Inferior parietal cortex (tissue), 1 donor: ENCODE measurements at regions not wholly inside any gene's neighbourhood (a gene's known extent, or its start where the extent isn't known, plus 50 kb on each side); places are given as distances from the start of the nearest gene placed in this dataset.

Source experiments
- DNase-seq: peaks from one replicate; pipeline ENCODE4 v3.0.0-alpha.2; 2016; ENCODE audit errors: extremely low spot score

DNA sequence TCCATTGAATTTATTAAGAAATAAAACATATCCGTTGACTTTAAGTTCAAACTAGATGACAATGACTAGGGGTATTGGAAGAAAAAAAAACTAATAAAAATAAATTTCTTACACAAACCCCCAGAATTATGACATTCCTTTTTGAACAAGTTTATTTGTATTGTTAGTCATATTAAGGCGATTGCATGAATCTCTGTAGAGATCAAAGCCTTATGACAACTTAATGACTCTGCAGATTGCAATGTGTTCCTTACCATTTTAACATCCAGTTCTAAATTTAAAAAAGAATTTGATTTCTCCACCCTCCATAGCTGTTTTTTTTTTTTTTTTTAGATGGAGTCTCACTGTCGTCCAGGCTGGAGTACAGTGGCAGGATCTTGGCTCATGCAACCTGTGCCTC, 189.8 kb upstream of the CEP162 start:
- DNase-seq, result no peak

GRCh38 chr6:84416043-84416657, 188.7 kb upstream of the CEP162 start:
- DNase-seq, result no peak

DNA sequence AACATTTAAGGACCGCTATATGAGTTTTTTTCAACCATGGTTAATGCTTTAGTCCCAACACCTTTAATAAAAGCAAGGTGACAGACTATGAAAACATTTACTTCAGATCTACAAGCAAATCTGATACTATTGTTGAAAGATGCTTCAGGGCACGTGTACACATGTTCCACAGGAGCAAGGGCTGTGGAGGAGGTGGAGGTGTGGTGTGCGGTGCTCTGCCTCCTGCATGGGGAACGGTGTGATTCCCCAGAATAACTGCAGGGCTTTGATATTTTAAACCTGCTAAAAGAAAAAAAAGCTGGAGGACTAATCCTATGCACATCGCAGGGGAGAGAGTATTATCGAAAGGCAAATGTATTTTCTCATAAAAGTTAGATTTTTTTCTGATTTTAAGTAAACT, 188.1 kb upstream of the CEP162 start:
- DNase-seq, result no peak

DNA sequence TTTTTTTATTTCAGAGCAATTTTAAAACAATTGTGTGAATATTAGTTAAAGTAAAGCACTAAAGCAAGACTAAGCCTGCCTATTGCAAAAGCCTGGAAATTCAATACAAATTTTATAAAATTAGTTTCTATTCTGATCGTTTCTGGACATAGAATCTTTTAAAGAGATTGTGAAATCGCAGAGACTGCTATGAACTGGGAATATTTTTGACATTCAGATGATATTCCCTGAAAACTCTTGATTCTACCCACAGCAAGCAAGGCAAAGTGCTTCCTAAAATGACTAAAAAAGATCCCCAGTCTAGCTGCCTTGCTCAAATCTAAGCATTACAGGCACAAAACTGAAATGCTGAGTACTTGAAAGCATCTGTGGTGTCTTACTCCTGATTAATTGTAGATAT, 187.6 kb upstream of the CEP162 start:
- no peak for DNase-seq

GRCh38 chr6:84414531-84414930, 187.1 kb upstream of the CEP162 start:
- DNase-seq, result no peak

DNA sequence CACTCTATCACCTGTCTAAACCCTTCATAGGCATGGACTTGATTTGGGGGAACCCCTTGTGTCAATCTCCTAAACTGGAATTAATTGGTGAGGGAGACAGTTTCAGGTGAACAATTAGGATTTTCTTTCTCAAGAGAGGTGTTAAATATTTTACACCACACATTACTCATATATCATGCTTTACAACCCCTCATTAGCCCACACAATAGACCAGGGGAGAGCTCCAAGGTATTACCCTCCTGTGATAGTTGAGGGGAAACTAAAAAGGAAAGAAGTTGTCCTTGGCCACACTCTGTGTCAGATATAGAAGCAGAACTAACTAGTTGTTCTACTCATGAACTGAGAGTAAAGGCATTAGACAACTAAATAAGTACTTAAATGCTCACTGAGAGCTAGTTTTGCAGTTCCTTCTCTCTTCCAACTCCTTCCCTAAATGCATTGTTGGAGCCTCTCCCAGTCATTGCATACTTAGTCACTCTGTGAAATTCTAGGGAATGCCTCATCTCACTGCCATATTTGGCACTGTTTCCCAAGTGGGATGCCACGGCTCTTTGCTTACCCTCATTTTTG, 183.7 kb upstream of the CEP162 start:
- no peak for DNase-seq

DNA sequence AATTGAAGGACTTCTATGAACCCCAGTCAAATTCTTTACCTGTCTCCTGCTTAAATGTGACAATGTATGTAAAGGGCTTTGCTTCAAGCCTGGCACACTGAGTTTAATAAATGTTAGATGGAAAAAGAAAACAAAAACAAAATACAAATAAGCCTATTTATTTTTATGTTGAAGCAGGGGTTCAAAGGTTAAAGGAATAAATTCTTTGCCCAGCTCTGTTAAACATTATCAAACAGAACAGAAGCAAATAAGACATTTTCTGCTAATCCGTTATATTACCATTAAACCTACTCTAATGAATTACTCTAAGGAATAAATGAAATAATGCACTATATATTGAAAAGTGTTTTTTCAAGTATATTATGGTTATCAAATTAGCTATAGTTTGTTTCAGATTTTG, 182.5 kb upstream of the CEP162 start:
- DNase-seq, result no peak

DNA sequence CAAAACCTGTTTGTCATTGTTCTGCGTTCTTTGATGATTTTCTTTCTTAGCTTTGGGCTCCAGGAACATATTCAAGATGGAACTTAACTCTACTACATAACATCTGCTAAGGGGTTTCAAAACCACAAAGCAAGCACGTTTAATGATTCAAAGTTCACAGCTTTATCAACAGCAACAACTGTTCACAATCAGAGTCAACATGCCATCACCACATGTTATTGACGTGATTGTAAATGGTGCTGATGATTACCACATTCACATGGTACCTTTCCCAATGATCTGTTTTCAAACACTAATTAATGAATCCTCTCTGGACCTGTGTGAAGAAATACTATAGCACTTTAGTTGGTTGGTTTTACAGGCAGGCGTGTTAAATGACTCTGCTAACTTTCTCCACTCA, 180.6 kb upstream of the CEP162 start:
- DNase-seq, result no peak

GRCh38 chr6:84403545-84403944, 176.1 kb upstream of the CEP162 start:
- DNase-seq, result no peak

GRCh38 chr6:84399003-84399402, 171.6 kb upstream of the CEP162 start:
- DNase-seq, result no peak

DNA sequence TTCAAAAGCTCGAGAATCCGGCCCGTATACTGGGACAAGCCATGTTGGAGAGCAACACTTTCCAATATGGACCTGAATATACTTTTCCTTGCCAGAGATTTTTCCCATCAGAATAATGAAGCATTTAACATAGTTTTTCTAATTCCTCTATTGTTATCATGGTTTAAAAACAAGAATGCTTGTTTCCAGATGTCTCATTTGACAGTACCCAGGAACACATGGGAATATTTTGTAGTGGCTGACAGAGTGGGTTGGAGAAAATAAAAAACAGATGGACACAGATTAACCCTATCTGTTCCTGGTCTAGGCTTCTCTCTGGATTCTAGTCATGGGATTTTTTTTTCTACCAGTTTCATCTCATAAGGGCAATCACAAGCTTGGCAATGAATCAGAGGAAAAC, 164.8 kb upstream of the CEP162 start:
- DNase-seq, result no peak

DNA sequence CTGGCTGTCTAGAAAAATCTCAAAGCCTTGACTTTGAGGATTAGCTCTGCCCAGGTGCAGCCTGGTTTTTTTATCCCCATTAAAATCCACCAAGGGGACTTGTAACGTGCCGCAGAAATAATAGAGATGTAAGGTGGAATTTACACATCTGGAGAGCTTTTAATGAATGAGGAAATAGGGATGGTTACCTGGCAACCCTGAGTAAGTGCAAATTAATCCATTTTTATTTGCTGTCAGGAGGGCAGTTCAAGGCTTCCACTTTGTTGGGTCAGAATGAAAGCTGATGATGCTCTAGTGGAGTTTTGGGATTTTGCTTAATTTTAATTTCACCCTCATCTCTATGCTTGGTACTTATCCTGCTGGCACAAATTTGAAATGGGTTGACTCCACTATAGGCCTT, 163.4 kb upstream of the CEP162 start:
- no peak for DNase-seq

GRCh38 chr6:84390334-84390733, 162.9 kb upstream of the CEP162 start:
- no peak for DNase-seq

GRCh38 chr6:84379142-84379541, 151.7 kb upstream of the CEP162 start:
- DNase-seq, result no peak

DNA sequence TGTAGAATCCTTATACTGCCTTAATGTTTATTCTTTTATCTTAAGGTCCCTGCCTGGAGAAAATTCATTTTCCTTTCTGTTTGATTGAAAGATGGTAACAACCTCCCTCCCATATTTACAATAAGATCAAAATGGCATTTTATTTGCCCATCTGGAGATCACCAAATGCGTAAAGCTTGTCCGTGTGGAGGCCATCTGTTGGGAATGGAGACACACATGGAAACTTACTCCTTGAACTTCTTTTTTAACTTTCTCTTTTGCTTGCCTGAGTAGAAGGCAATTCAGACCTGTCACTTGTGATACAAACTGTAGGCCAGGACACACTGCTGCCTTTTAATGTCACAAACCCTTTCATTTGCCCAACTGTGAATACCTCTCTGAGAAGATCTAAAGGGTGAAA, 144.8 kb upstream of the CEP162 start:
- no peak for DNase-seq

- no peak for DNase-seq
These were observed 144.2 kb upstream of the CEP162 start for GRCh38 chr6:84371681-84372080.

- DNase-seq, result no peak
These were observed 134.9 kb upstream of the CEP162 start for GRCh38 chr6:84362193-84362821.

DNA sequence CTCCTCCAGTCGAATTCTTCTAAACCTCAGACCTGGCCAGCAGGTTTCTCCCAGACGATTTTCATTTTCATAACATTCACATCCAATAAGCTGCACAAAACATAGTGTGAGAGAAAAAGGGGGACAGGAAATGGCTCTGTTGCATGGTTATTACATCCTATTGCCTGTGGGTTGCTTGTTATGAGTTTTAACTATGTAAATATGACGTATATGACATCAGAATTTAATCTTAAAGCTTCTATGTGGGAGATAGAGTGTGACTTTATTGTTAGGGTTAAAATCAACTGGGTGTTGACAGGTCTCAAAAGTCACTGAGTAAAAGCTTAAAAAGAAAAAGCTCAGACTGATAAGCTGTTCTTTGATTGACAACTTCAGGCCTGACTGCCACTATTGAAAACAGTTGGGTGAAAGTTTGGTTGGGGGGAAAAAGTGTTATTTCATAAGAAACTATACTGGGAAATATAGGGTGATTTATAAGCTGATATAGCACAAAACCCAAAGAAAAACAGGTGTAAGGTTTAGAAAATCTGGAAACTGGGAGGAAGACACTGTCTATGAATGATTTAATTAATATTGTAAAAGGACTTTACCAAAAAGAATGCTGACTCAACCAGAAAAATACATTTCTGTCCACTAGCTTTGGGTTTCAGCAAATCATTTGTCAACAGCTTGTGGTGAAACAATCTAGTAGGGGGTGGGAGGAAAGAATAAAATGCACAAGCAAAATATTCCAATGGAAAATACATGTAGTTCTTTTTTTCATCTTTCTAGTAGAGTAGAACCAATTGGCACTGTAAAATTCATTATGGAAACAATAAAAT, 134.1 kb upstream of the CEP162 start:
- no peak for DNase-seq

GRCh38 chr6:84360039-84360438, 132.6 kb upstream of the CEP162 start:
- DNase-seq, result no peak

DNA sequence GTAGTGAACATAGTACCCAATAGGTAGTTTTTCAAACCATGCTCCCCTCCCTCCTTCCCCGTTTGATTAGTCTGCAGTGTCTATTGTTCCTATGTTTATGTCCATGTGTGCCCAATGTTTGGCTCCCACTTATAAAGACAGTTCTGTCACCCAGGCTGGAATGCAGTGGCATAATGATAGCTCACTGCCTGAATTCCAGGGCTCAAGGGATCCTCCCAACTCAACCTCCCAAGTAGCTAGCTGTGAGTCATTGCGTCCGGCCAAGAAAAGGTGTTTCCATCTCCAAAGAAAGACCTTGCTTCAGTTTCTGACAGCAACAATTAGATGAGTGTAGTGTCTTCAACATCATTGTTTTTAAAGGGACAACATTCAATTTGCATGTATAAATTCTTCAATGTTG, 131.1 kb upstream of the CEP162 start:
- DNase-seq, result no peak

- no peak for DNase-seq
These were observed 130.2 kb upstream of the CEP162 start for GRCh38 chr6:84357631-84358030.

GRCh38 chr6:84356907-84357306, 129.5 kb upstream of the CEP162 start:
- DNase-seq, result no peak
